Pancreas (tissue), 10 donors: ENCODE measurements at regions not wholly inside any gene's neighbourhood (a gene's known extent, or its start where the extent isn't known, plus 50 kb on each side); places are given as distances from the start of the nearest gene placed in this dataset.

Experiments used
- ATAC-seq, 4 donors: fragments of 200-7000 bp; cut with Tn5 transposase; one replicate each; pipeline versions ENCODE4 v1.8.0 to v1.9.1; 2020; ENCODE audit warnings: mild to moderate bottlenecking in 4 of 4, moderate library complexity in 4 of 4
- DNase-seq, 6 donors: peaks; one replicate each; pipeline ENCODE4 v3.0.0-alpha.2; 2020
- FAIRE-seq: peaks from 2 replicates; lab custom pipeline; 2012; peaks lifted over from hg19 to GRCh38; lab: Jason Lieb, UNC
- H3K27ac ChIP-seq, 4 donors: fragments of 200-600 bp; sonication (generic); 1 replicate in 3 of 4; 2 replicates in 1 of 4; pipeline versions ENCODE4 v1.5.0 to v1.8.0; 2020
- H3K27me3 ChIP-seq, 4 donors: fragments of 200-600 bp; one replicate each; pipeline ENCODE4 v1.8.0; 2021
- H3K36me3 ChIP-seq, 3 donors: fragments of 200-600 bp; sonication (generic) in 1 of 3; one replicate each; pipeline versions ENCODE4 v1.5.0 to v1.8.0; 2020 to 2021
- H3K4me1 ChIP-seq, 3 donors: fragments of 200-600 bp; one replicate each; pipeline ENCODE4 v1.8.0; 2021
- H3K4me3 ChIP-seq, 4 donors: fragments of 200-600 bp; sonication (generic) in 2 of 4; one replicate each; pipeline versions ENCODE4 v1.5.0 to v1.8.0; 2020 to 2021
- H3K9me3 ChIP-seq, 4 donors: fragments of 200-600 bp; one replicate each; pipeline ENCODE4 v1.8.0; 2021
- CTCF ChIP-seq, 4 donors: fragments of 200-600 bp; sonication (generic) in 3 of 4; IDR thresholded peaks; one replicate each; pipeline versions ENCODE4 v1.5.0 to v1.8.0; 2021; ENCODE audit warnings: antibody characterized with exemption in 4 of 4
- WGBS, 2 donors: extraction: QIAGEN DNeasy Blood & Tissue Kit; methylation state at CpG; one replicate each; pipeline ENCODE4 v1.1.7; 2013; 5-methylcytosine and 5-hydroxymethylcytosine counted together
- intact Hi-C, 3 donors: fragments of 100-400 bp; cut with DNase I; formaldehyde crosslinking; loops; one replicate each; pipeline versions ENCODE4 v1.11.1 to v1.14.2; 2022
- donor health status: healthy with polysubstance abuse.
- donor health status: DM: no; HTN: no; CAD: no; lungs with moderate emphysema.
- donor health status: DM: no; HTN: no; CAD: no.
- donor health status: control.
- donor health status: control.
- donor health status: Bipolar disorder and iron deficiency.
- donor health status: DM: yes; HTN: yes; CAD: no.
- donor health status: DM: no; HTN: no; CAD: no.
- donor health status: DM: no; HTN: no; CAD: no.
- donor health status: DM: yes; HTN: yes; CAD: no.

GRCh38 chr3:27576171-27576570, 92.0 kb upstream of the SLC4A7 start:
- no peak for FAIRE-seq
- DNase-seq: no peak
- Histone ChIP-seq H3K4me1 (no peaks in the 10 kb centered on the region), H3K36me3 (no peaks in the 10 kb centered on the region), H3K27ac (no peak overlapping the region), H3K9me3 (no peaks in the 10 kb centered on the region), H3K27me3 (no peaks in the 10 kb centered on the region), H3K4me3 (no peak overlapping the region)
- no peak for ATAC-seq
- 61 to 66% methylated on average over 3 of the region's 3 CpGs for WGBS, 2 donors
- TF ChIP-seq CTCF (IDR thresholded peaks at IDR 0.05): no peak
- intact Hi-C loops: no loop called here

DNA sequence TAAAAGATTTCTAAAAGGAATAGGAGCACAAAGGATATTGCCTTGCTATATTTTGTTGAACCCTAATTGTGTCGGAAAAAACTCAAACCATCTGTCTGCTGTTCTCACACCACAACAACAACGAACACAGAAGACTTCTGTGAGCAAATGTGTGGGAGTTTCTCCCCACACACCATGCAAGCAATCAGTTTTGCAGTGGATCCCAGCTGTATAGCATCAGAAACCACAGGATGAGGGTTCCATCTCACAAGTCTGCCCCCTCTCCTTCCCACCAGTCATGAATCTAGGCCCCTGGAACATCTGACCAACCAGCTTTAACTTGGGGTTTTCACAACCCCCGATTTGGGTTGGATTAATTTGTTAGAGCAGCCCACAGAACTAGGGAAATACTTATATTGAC, 91.3 kb upstream of the SLC4A7 start:
- Histone ChIP-seq H3K36me3 (no peaks in the 10 kb centered on the region), H3K9me3 (no peaks in the 10 kb centered on the region), H3K4me1 (no peaks in the 10 kb centered on the region), H3K27ac (no peak overlapping the region), H3K4me3 (no peak overlapping the region), H3K27me3 (no peaks in the 10 kb centered on the region)
- intact Hi-C loops: no loop called here
- no peak for ATAC-seq
- DNase-seq: no peak
- no peak for TF ChIP-seq CTCF (IDR thresholded peaks at IDR 0.05)
- 52 to 61% methylated on average over 3 of the region's 3 CpGs for WGBS, 2 donors
- no peak for FAIRE-seq

DNA sequence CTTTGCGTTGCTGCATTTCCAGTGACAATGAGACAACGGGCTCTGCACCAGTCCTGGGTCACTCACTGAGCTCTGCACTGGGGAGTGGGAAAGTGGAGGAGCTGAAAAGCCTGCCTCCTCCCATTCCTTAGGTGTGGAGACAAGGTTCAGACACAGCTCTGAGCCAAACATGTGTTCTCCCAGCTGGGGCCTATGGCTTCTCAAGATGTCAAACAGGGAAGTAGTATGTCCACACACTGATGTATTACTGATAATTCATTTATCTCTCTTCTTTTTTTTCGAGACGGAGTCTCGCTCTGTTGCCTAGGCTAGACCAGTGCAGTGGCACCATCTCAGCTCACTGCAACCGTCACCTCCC, 90.2 kb upstream of the SLC4A7 start:
- H3K36me3 ChIP-seq: no peaks in the 10 kb centered on the region
- no peaks in the 10 kb centered on the region for H3K9me3 ChIP-seq
- DNase-seq (no peak), FAIRE-seq (no peak), ATAC-seq (no peak)
- no peak overlapping the region for H3K4me3 ChIP-seq
- H3K27ac ChIP-seq: no peak overlapping the region
- no peaks in the 10 kb centered on the region for H3K4me1 ChIP-seq
- intact Hi-C loops: no loop called here
- 84 to 92% methylated on average over 6 of the region's 6 CpGs for WGBS, 2 donors
- no peak for TF ChIP-seq CTCF (IDR thresholded peaks at IDR 0.05)
- H3K27me3 ChIP-seq: no peaks in the 10 kb centered on the region

DNA sequence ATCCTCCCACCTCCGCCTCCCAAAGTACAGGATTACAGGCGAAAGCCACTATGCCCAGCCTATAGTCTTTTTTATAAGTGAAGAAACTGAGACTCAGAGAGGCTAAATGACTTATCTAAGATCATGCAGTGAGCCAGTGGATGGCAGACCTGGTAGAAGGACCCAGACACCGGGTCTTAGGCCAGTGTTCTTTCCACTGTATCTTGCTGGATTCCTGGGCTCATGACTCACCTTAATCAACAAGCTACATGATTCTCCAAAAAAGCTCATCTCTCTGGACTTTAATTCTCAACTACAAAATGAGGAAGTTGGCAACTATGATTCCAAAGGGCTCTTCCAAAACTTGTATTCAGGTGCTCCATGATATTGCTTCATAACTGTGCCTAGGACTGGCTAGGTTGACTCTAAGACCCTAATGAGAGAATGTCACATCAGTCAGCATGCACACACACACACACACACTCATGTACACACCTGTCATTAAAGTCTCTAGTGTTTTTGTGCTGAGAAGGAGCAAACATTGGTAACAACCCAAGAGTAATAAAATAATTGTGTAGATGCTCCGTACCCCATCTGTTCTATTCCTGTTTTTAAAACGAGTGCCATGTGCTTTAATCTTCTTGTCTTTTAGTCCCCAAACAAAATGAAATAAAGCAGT, 89.7 kb upstream of the SLC4A7 start:
- no peak for TF ChIP-seq CTCF (IDR thresholded peaks at IDR 0.05)
- Histone ChIP-seq H3K4me1 (no peaks in the 10 kb centered on the region), H3K9me3 (no peaks in the 10 kb centered on the region), H3K4me3 (no peak overlapping the region), H3K27me3 (no peaks in the 10 kb centered on the region), H3K36me3 (no peaks in the 10 kb centered on the region), H3K27ac (no peak overlapping the region)
- WGBS, 2 donors: 62 to 78% methylated on average over 5 of the region's 5 CpGs
- intact Hi-C loops: no loop called here
- DNase-seq (no peak), ATAC-seq (no peak), FAIRE-seq (no peak)

GRCh38 chr3:27573138-27573537, 89.0 kb upstream of the SLC4A7 start:
- Histone ChIP-seq H3K9me3 (no peaks in the 10 kb centered on the region), H3K27ac (no peak overlapping the region), H3K4me3 (no peak overlapping the region), H3K4me1 (no peaks in the 10 kb centered on the region), H3K27me3 (no peaks in the 10 kb centered on the region), H3K36me3 (no peaks in the 10 kb centered on the region)
- 78 to 91% methylated on average over 3 of the region's 3 CpGs for WGBS, 2 donors
- TF ChIP-seq CTCF (IDR thresholded peaks at IDR 0.05): no peak
- FAIRE-seq (no peak), DNase-seq (no peak), ATAC-seq (no peak)
- intact Hi-C loops: no loop called here
